Astrocyte (in vitro differentiated cells and primary cell): ENCODE measurements at regions not wholly inside any gene's neighbourhood (a gene's known extent, or its start where the extent isn't known, plus 50 kb on each side); places are given as distances from the start of the nearest gene placed in this dataset.
"Not testable (repeated sequence)": the region's sequence is repeated elsewhere in the genome, so short reads cannot be mapped to it uniquely, and the experiment has no call there.

Source experiments
- DNase-seq: peaks from one replicate; pipeline ENCODE4 v3.0.0-alpha.2; 2010; ENCODE audit warnings: low read depth
- FAIRE-seq: peaks from 2 replicates; lab custom pipeline; 2011; peaks lifted over from hg19 to GRCh38; lab: Jason Lieb, UNC
- H2AFZ ChIP-seq: 2 replicates; pipeline ENCODE4 v1.6.0; 2012; ENCODE audit warnings: low read depth, low read length, inconsistent platforms
- H3K27ac ChIP-seq: 2 replicates; pipeline ENCODE4 v1.5.1; 2011; ENCODE audit warnings: low read depth, low read length, inconsistent platforms
- H3K27me3 ChIP-seq: 2 replicates; pipeline ENCODE4 v1.6.0; 2011; ENCODE audit warnings: low read length, inconsistent platforms; ENCODE audit not compliant: insufficient read depth
- H3K36me3 ChIP-seq: 2 replicates; pipeline ENCODE4 v1.5.1; 2011; ENCODE audit warnings: low read length, inconsistent platforms; ENCODE audit not compliant: insufficient read depth
- H3K4me1 ChIP-seq: 2 replicates; pipeline ENCODE4 v1.5.1; 2011; ENCODE audit warnings: low read length, inconsistent platforms; ENCODE audit not compliant: insufficient read depth
- H3K4me2 ChIP-seq: 2 replicates; pipeline ENCODE4 v1.6.0; 2012; ENCODE audit warnings: low read length, inconsistent platforms
- H3K4me3 ChIP-seq: 2 replicates; pipeline ENCODE4 v1.5.1; 2011; ENCODE audit warnings: low read depth, mild to moderate bottlenecking, low read length, inconsistent platforms; ENCODE audit not compliant: insufficient read depth
- H3K79me2 ChIP-seq: 2 replicates; pipeline ENCODE4 v1.6.0; 2012; ENCODE audit warnings: mild to moderate bottlenecking, low read length, inconsistent platforms; ENCODE audit not compliant: insufficient read depth
- H3K9ac ChIP-seq: 2 replicates; pipeline ENCODE4 v1.6.0; 2012; ENCODE audit warnings: mild to moderate bottlenecking, low read length, inconsistent platforms
- H3K9me3 ChIP-seq: 2 replicates; pipeline ENCODE4 v1.5.1; 2012; ENCODE audit warnings: low read depth, mild to moderate bottlenecking, low read length, inconsistent platforms; ENCODE audit not compliant: insufficient read depth
- H4K20me1 ChIP-seq: 2 replicates; pipeline ENCODE4 v1.6.0; 2012; ENCODE audit warnings: low read length, inconsistent platforms; ENCODE audit not compliant: insufficient read depth
- H3K27ac Mint-ChIP-seq: one replicate; pipeline ENCODE4 v1.8.0; 2021; ENCODE audit warnings: mild to moderate bottlenecking, mixed read lengths; ENCODE audit not compliant: unreplicated experiment
- H3K27me3 Mint-ChIP-seq: one replicate; pipeline ENCODE4 v1.8.0; 2021; ENCODE audit warnings: low read depth, mixed read lengths; ENCODE audit not compliant: unreplicated experiment
- H3K36me3 Mint-ChIP-seq: one replicate; pipeline ENCODE4 v1.8.0; 2021; ENCODE audit warnings: low read depth, mixed read lengths; ENCODE audit not compliant: unreplicated experiment
- H3K4me1 Mint-ChIP-seq: one replicate; pipeline ENCODE4 v1.8.0; 2021; ENCODE audit warnings: low read depth, mixed read lengths; ENCODE audit not compliant: unreplicated experiment
- H3K4me3 Mint-ChIP-seq: one replicate; pipeline ENCODE4 v1.8.0; 2021; ENCODE audit warnings: mild to moderate bottlenecking, moderate library complexity, mixed read lengths; ENCODE audit not compliant: unreplicated experiment
- H3K9me3 Mint-ChIP-seq: one replicate; pipeline ENCODE4 v1.8.0; 2021; ENCODE audit warnings: mild to moderate bottlenecking, mixed read lengths; ENCODE audit not compliant: unreplicated experiment
- CTCF ChIP-seq: IDR thresholded peaks from 2 replicates; pipeline ENCODE4 v1.5.1; 2011; ENCODE audit warnings: low read depth, mild to moderate bottlenecking, inconsistent platforms, low read length, moderate library complexity; ENCODE audit not compliant: insufficient read depth
- EZH2 ChIP-seq: IDR thresholded peaks from 2 replicates; pipeline ENCODE4 v1.6.1; 2012; ENCODE audit warnings: mild to moderate bottlenecking, low read length, inconsistent platforms; ENCODE audit not compliant: insufficient read depth

GRCh38 chr16:80254970-80255369 lies 285.8 kb upstream of the DYNLRB2 start:
- no peak for FAIRE-seq

GRCh38 chr16:80253741-80254140 lies 287.1 kb upstream of the DYNLRB2 start:
- no peak overlapping the region for H3K27ac Mint-ChIP-seq
- no peak overlapping the region for H3K4me3 Mint-ChIP-seq
- H3K36me3 ChIP-seq = no peaks in the 10 kb centered on the region
- H3K36me3 Mint-ChIP-seq = no peaks in the 10 kb centered on the region
- no peak for DNase-seq
- H3K27me3 ChIP-seq = no peaks in the 10 kb centered on the region
- no peaks in the 10 kb centered on the region for H4K20me1 ChIP-seq
- FAIRE-seq = no peak
- H3K9me3 Mint-ChIP-seq = peaks cover 2% of the 10 kb centered on the region
- H3K27me3 Mint-ChIP-seq = peaks cover 5% of the 10 kb centered on the region
- no peak overlapping the region for H3K9ac ChIP-seq
- H3K4me1 Mint-ChIP-seq = peaks cover 7% of the 10 kb centered on the region
- no peak overlapping the region for H3K27ac ChIP-seq
- no peak overlapping the region for H3K4me3 ChIP-seq
- TF ChIP-seq EZH2 (no peak), CTCF (no peak)
- no peaks in the 10 kb centered on the region for H3K4me1 ChIP-seq
- H3K4me2 ChIP-seq = no peak overlapping the region
- H3K79me2 ChIP-seq = no peaks in the 10 kb centered on the region
- no peaks in the 10 kb centered on the region for H3K9me3 ChIP-seq
- no peak overlapping the region for H2AFZ ChIP-seq

More at GRCh38 chr16:80254970-80255369, 285.8 kb upstream of the DYNLRB2 start:
- no peaks in the 10 kb centered on the region for H4K20me1 ChIP-seq
- H3K9ac ChIP-seq = no peak overlapping the region
- no peak for DNase-seq
- Mint-ChIP-seq H3K36me3 (no peaks in the 10 kb centered on the region), H3K9me3 (no peaks in the 10 kb centered on the region), H3K4me1 (peaks cover 16% of the 10 kb centered on the region), H3K27ac (no peak overlapping the region), H3K27me3 (peaks cover 5% of the 10 kb centered on the region), H3K4me3 (no peak overlapping the region)
- no peaks in the 10 kb centered on the region for H3K27me3 ChIP-seq
- no peak overlapping the region for H3K27ac ChIP-seq
- H2AFZ ChIP-seq = no peak overlapping the region
- H3K4me1 ChIP-seq = no peaks in the 10 kb centered on the region
- no peaks in the 10 kb centered on the region for H3K79me2 ChIP-seq
- H3K4me2 ChIP-seq = no peak overlapping the region
- H3K4me3 ChIP-seq = no peak overlapping the region
- H3K36me3 ChIP-seq = no peaks in the 10 kb centered on the region
- no peaks in the 10 kb centered on the region for H3K9me3 ChIP-seq
- TF ChIP-seq CTCF (no peak), EZH2 (no peak)

GRCh38 chr16:80250381-80250780 lies 290.4 kb upstream of the DYNLRB2 start:
- TF ChIP-seq EZH2 (no peak), CTCF (no peak)
- no peak overlapping the region for H3K27ac Mint-ChIP-seq
- H3K4me3 Mint-ChIP-seq = no peak overlapping the region

GRCh38 chr16:80243303-80243702 lies 297.5 kb upstream of the DYNLRB2 start:
- not testable (repeated sequence) for H3K4me2 ChIP-seq, H3K4me3 ChIP-seq, H3K9ac ChIP-seq, H3K4me3 Mint-ChIP-seq, H3K27ac Mint-ChIP-seq, H3K27me3 ChIP-seq, H3K27me3 Mint-ChIP-seq, H4K20me1 ChIP-seq, FAIRE-seq, H3K36me3 ChIP-seq, H3K27ac ChIP-seq, H2AFZ ChIP-seq, H3K4me1 Mint-ChIP-seq, H3K9me3 Mint-ChIP-seq, H3K9me3 ChIP-seq, H3K79me2 ChIP-seq, DNase-seq, H3K36me3 Mint-ChIP-seq, H3K4me1 ChIP-seq

More at GRCh38 chr16:80250381-80250780, 290.4 kb upstream of the DYNLRB2 start:
- Histone ChIP-seq H3K4me1 (no peaks in the 10 kb centered on the region), H3K4me2 (no peak overlapping the region), H3K9ac (no peak overlapping the region), H3K27me3 (no peaks in the 10 kb centered on the region), H3K27ac (no peak overlapping the region), H3K79me2 (no peaks in the 10 kb centered on the region), H2AFZ (no peak overlapping the region), H3K4me3 (no peak overlapping the region), H3K36me3 (no peaks in the 10 kb centered on the region), H4K20me1 (no peaks in the 10 kb centered on the region), H3K9me3 (no peaks in the 10 kb centered on the region)
- H3K9me3 Mint-ChIP-seq = peaks cover 2% of the 10 kb centered on the region
- H3K4me1 Mint-ChIP-seq = peaks cover 3% of the 10 kb centered on the region
- DNase-seq (no peak), FAIRE-seq (no peak)
- no peaks in the 10 kb centered on the region for H3K36me3 Mint-ChIP-seq
- peaks cover 5% of the 10 kb centered on the region for H3K27me3 Mint-ChIP-seq
